Osteoblast (primary cell): ENCODE measurements at regions not wholly inside any gene's neighbourhood (a gene's known extent, or its start where the extent isn't known, plus 50 kb on each side); places are given as distances from the start of the nearest gene placed in this dataset.

ENCODE experiments used
- DNase-seq: peaks from one replicate; pipeline ENCODE4 v3.0.0; 2011; ENCODE audit warnings: low spot score, mixed read lengths; ENCODE audit not compliant: insufficient read length; ENCODE audit errors: missing footprints
- H2AFZ ChIP-seq: 2 replicates; pipeline ENCODE4 v1.6.0; 2011; ENCODE audit warnings: mild to moderate bottlenecking, low read length
- H3K27ac ChIP-seq: 2 replicates; pipeline ENCODE4 v1.5.1; 2011; ENCODE audit warnings: mild to moderate bottlenecking, low read depth, low read length, moderate library complexity
- H3K27me3 ChIP-seq: 2 replicates; pipeline ENCODE4 v1.6.0; 2012; ENCODE audit warnings: mild to moderate bottlenecking, control low read depth, inconsistent platforms, low read length, moderate library complexity; ENCODE audit not compliant: insufficient read depth
- H3K36me3 ChIP-seq: 2 replicates; pipeline ENCODE4 v1.5.1; 2011; ENCODE audit warnings: mild to moderate bottlenecking, low read length, control low read depth, moderate library complexity; ENCODE audit not compliant: insufficient read depth
- H3K4me1 ChIP-seq: 2 replicates; pipeline ENCODE4 v1.5.1; 2011; ENCODE audit warnings: mild to moderate bottlenecking, low read length, control low read depth, moderate library complexity; ENCODE audit not compliant: insufficient read depth
- H3K4me2 ChIP-seq: 2 replicates; pipeline ENCODE4 v1.6.0; 2011; ENCODE audit warnings: mild to moderate bottlenecking, low read length; ENCODE audit not compliant: insufficient read depth
- H3K4me3 ChIP-seq: fragments of 200-600 bp; sonication (generic); 3 replicates; pipeline ENCODE4 v1.5.1; 2012; ENCODE audit warnings: mild to moderate bottlenecking, low read length, inconsistent platforms; ENCODE audit not compliant: insufficient read depth
- H3K79me2 ChIP-seq: 2 replicates; pipeline ENCODE4 v1.6.0; 2012; ENCODE audit warnings: mild to moderate bottlenecking, low read length, control low read depth, inconsistent platforms; ENCODE audit not compliant: insufficient read depth
- H3K9me3 ChIP-seq: 2 replicates; pipeline ENCODE4 v1.5.1; 2011; ENCODE audit warnings: low read depth, low read length, control low read depth
- H4K20me1 ChIP-seq: 2 replicates; pipeline ENCODE4 v1.6.0; 2012; ENCODE audit warnings: mild to moderate bottlenecking, low read length, control low read depth; ENCODE audit not compliant: insufficient read depth
- TF ChIP-seq, protein P1 (sequence below): IDR thresholded peaks from 2 replicates; pipeline ENCODE4 v1.5.1; 2011; ENCODE audit warnings: mild to moderate bottlenecking, low read depth, low read length, moderate library complexity; ENCODE audit errors: extremely low read depth

DNA sequence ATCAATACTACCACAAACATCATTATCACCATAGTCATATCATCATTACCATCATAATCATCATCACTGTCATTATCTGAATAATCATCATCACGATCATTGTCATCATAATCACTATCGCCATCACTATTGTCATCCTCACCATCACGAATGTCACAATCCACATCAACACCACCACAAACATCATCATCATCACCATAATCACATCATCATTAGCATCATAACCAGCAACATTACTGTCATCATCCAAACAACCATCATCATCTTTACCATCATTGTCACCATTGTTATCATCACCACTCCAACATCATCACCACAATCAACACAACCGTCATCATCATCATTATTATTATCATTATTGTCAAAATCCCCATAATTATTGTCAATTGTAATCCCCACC lies 61.2 kb downstream of the MBD3L1 start:
- peaks cover 3% of the 10 kb centered on the region for H3K9me3 ChIP-seq
- H3K4me3 ChIP-seq: no peak overlapping the region
- no peak for DNase-seq
- H3K36me3 ChIP-seq: no peaks in the 10 kb centered on the region
- H3K27me3 ChIP-seq: no peaks in the 10 kb centered on the region
- TF ChIP-seq, protein P1, sequence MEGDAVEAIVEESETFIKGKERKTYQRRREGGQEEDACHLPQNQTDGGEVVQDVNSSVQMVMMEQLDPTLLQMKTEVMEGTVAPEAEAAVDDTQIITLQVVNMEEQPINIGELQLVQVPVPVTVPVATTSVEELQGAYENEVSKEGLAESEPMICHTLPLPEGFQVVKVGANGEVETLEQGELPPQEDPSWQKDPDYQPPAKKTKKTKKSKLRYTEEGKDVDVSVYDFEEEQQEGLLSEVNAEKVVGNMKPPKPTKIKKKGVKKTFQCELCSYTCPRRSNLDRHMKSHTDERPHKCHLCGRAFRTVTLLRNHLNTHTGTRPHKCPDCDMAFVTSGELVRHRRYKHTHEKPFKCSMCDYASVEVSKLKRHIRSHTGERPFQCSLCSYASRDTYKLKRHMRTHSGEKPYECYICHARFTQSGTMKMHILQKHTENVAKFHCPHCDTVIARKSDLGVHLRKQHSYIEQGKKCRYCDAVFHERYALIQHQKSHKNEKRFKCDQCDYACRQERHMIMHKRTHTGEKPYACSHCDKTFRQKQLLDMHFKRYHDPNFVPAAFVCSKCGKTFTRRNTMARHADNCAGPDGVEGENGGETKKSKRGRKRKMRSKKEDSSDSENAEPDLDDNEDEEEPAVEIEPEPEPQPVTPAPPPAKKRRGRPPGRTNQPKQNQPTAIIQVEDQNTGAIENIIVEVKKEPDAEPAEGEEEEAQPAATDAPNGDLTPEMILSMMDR: no peak
- H4K20me1 ChIP-seq: no peaks in the 10 kb centered on the region
- no peaks in the 10 kb centered on the region for H3K4me1 ChIP-seq
- no peak overlapping the region for H2AFZ ChIP-seq
- H3K79me2 ChIP-seq: no peaks in the 10 kb centered on the region
- H3K27ac ChIP-seq: no peak overlapping the region
- H3K4me2 ChIP-seq: no peak overlapping the region

DNA sequence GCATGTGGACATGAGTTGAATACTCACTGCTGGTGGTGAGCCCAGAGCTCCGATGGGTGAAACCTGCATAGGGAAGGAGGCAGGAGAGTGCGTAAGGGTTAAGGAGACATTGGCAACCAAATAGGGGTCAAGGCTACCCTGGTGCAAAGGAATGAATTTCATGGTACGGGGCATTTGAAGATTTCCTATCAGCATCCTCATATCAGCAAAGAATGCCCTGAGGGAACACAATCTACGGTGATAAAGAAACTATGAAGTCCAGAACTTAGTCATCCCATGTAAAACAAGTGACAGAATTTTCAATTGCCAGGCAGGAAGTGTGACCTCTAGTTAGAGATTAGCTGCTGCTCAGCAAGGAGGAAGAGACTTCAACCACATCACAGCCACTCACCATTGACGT lies 64.9 kb downstream of the MBD3L1 start:
- Histone ChIP-seq H3K9me3 (peaks cover 11% of the 10 kb centered on the region), H3K4me1 (no peaks in the 10 kb centered on the region), H3K27ac (no peak overlapping the region), H3K36me3 (no peaks in the 10 kb centered on the region), H2AFZ (no peak overlapping the region), H3K4me2 (no peak overlapping the region), H3K4me3 (no peak overlapping the region), H4K20me1 (no peaks in the 10 kb centered on the region), H3K27me3 (no peaks in the 10 kb centered on the region), H3K79me2 (no peaks in the 10 kb centered on the region)
- TF ChIP-seq, protein P1: no peak
- no peak for DNase-seq

DNA sequence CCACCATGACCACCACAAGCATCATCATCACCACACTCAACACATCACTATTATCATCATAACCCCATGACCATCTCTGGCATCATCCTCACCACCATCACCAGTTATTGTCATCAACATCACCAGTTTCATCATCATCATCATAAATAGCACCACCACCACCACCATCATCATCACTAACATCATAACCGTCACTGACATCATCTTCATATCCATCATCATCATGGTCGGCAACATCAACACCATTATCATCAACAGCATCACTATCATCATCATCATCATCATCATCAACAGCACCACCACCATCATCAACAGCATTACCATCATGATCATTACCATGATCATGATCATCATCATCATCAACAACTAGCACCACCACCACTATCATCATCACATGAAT lies 67.2 kb downstream of the MBD3L1 start:
- Histone ChIP-seq H2AFZ (no peak overlapping the region), H3K9me3 (peaks cover 13% of the 10 kb centered on the region)
- TF ChIP-seq, protein P1: no peak

DNA sequence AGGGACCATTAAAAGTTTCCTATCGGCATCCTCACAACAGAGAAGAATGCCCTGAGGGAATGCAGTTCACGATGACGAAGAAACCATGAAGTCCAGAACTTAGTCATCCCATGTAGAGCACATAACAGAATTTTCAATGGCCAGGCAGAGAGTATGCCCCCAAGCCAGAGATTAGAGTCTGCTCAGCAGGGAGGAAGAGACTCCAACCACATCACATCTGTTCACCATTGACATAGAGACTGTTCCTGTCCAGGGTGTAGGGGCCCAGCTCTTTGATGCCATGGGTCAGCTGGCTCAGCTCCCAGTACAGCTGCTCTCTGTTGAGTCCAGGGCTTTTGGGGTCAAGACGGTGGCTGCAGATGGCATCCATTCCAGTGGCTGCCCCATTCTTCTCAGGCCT lies 68.2 kb downstream of the MBD3L1 start:
- Histone ChIP-seq H3K9me3 (peaks cover 14% of the 10 kb centered on the region), H3K4me1 (no peaks in the 10 kb centered on the region), H3K27ac (no peak overlapping the region), H3K4me3 (no peak overlapping the region), H4K20me1 (no peaks in the 10 kb centered on the region), H3K79me2 (no peaks in the 10 kb centered on the region), H2AFZ (no peak overlapping the region), H3K4me2 (no peak overlapping the region), H3K36me3 (no peaks in the 10 kb centered on the region), H3K27me3 (no peaks in the 10 kb centered on the region)
- no peak for DNase-seq
- TF ChIP-seq, protein P1: no peak

More for the DNA sequence above, 67.2 kb downstream of the MBD3L1 start:
- no peaks in the 10 kb centered on the region for H3K4me1 ChIP-seq
- no peak overlapping the region for H3K4me3 ChIP-seq
- H3K36me3 ChIP-seq: no peaks in the 10 kb centered on the region
- H3K27me3 ChIP-seq: no peaks in the 10 kb centered on the region
- no peaks in the 10 kb centered on the region for H4K20me1 ChIP-seq
- no peak overlapping the region for H3K27ac ChIP-seq
- H3K79me2 ChIP-seq: no peaks in the 10 kb centered on the region
- DNase-seq: no peak
- H3K4me2 ChIP-seq: no peak overlapping the region
